HCT116 (cell line): ENCODE measurements at regions not wholly inside any gene's neighbourhood (a gene's known extent, or its start where the extent isn't known, plus 50 kb on each side); places are given as distances from the start of the nearest gene placed in this dataset.

Experiments used
- ATAC-seq: fragments of 200-7000 bp; cut with Tn5 transposase; 2 replicates; pipeline ENCODE4 v1.9.1; 2020; ENCODE audit warnings: mild to moderate bottlenecking, moderate library complexity
- BruUV-seq: library from RNA; stranded (reverse); fragments of 400-500 nt; replicated peaks from 2 replicates; lab custom pipeline; 2021; lab: Mats Ljungman, UMichigan
- CTCF ChIA-PET: fragments of 300-600 bp; sonication (Branson Sonifier 250); formaldehyde crosslinking; loops from one replicate; lab custom pipeline; 2021; ENCODE audit warnings: antibody characterized with exemption; lab: Charles Lee
- POLR2A ChIA-PET: fragments of 300-600, 350-600 bp; sonication (Branson Sonifier 250); formaldehyde crosslinking; loops from one replicate; lab custom pipeline; 2021; ENCODE audit warnings: antibody characterized with exemption; lab: Charles Lee
- RAD21 ChIA-PET, 2 experiments: fragments of 300-600 bp; sonication (Branson Sonifier 250); formaldehyde crosslinking; loops; one replicate each; lab custom pipeline; 2023; ENCODE audit warnings: low total read pairs in 2 of 2; ENCODE audit not compliant: uncharacterized antibody in 2 of 2, unreplicated experiment in 2 of 2, low non-redundant PET in 1 of 2; lab: Charles Lee
- DNase-seq: peaks from one replicate; pipeline ENCODE4 v3.0.0-alpha.2; 2010; ENCODE audit warnings: low read depth, low spot score
- H2AFZ ChIP-seq: fragments of 200-600 bp; shearing (Covaris generic), sonication (generic); 2 replicates; pipeline ENCODE4 v1.6.1; 2017; ENCODE audit warnings: low read depth, mixed run types, mixed read lengths, antibody characterized with exemption, low read length; ENCODE audit not compliant: poor library complexity, severe bottlenecking
- H3K27ac ChIP-seq: 2 replicates; pipeline ENCODE4 v1.5.1; 2012; ENCODE audit warnings: low read depth, low read length
- H3K27me3 ChIP-seq: fragments of 200-600 bp; sonication (generic); 2 replicates; pipeline ENCODE4 v1.6.1; 2016; ENCODE audit warnings: mixed run types, low read length, mixed read lengths; ENCODE audit not compliant: insufficient read depth
- H3K36me3 ChIP-seq, 2 experiments: fragments of 200-500 bp in 1 of 2; fragments of 200-600 bp in 1 of 2; sonication (Bioruptor generic) in 1 of 2; sonication (generic) in 1 of 2; 2 replicates each; pipeline versions ENCODE4 v1.5.1 to v1.6.1; 2014 to 2016; ENCODE audit warnings: low read length in 2 of 2, inconsistent platforms in 1 of 2, mixed read lengths in 1 of 2, mixed run types in 1 of 2; ENCODE audit not compliant: insufficient read depth in 2 of 2, control insufficient read depth in 1 of 2
- H3K4me1 ChIP-seq, 2 experiments: fragments of 200-600 bp in 1 of 2; sonication (generic) in 1 of 2; 2 replicates each; pipeline versions ENCODE4 v1.5.1 to v1.6.1; 2012 to 2017; ENCODE audit warnings: low read length in 2 of 2, inconsistent platforms in 1 of 2, mild to moderate bottlenecking in 1 of 2, mixed read lengths in 1 of 2, mixed run types in 1 of 2, moderate library complexity in 1 of 2; ENCODE audit not compliant: insufficient read depth in 2 of 2, control insufficient read depth in 1 of 2
- H3K4me2 ChIP-seq: fragments of 200-600 bp; sonication (generic); 2 replicates; pipeline ENCODE4 v1.6.1; 2017; ENCODE audit warnings: mixed run types, low read length, mixed read lengths
- H3K4me3 ChIP-seq, 2 experiments: fragments of 200-600 bp in 1 of 2; sonication (generic) in 1 of 2; replicated peaks in 1 of 2; 2 replicates each; pipeline ENCODE4 v1.5.1; 2011 to 2016; ENCODE audit warnings: low read length in 2 of 2, control low read depth in 1 of 2, low read depth in 1 of 2, mild to moderate bottlenecking in 1 of 2, mixed read lengths in 1 of 2, mixed run types in 1 of 2
- H3K79me2 ChIP-seq: fragments of 200-600 bp; sonication (generic); 2 replicates; pipeline ENCODE4 v1.6.1; 2017; ENCODE audit warnings: mild to moderate bottlenecking, mixed run types, low read length, moderate library complexity, mixed read lengths; ENCODE audit not compliant: insufficient read depth
- H3K9ac ChIP-seq: fragments of 200-600 bp; sonication (generic); 2 replicates; pipeline ENCODE4 v1.6.1; 2016; ENCODE audit warnings: low read length, mixed read lengths
- H3K9me2 ChIP-seq: fragments of 200-600 bp; sonication (generic), shearing (Covaris generic); 2 replicates; pipeline ENCODE4 v1.6.1; 2017; ENCODE audit warnings: mixed run types, mild to moderate bottlenecking, moderate library complexity; ENCODE audit not compliant: insufficient read depth
- H3K9me3 ChIP-seq, 2 experiments: fragments of 200-500 bp in 1 of 2; fragments of 200-600 bp in 1 of 2; sonication (Bioruptor generic) in 1 of 2; sonication (generic) in 1 of 2; 2 replicates each; pipeline ENCODE4 v1.6.1; 2014 to 2017; ENCODE audit warnings: low read length in 2 of 2, mixed read lengths in 2 of 2, inconsistent platforms in 1 of 2, low read depth in 1 of 2, mild to moderate bottlenecking in 1 of 2, mixed run types in 1 of 2, moderate library complexity in 1 of 2; ENCODE audit not compliant: control insufficient read depth in 1 of 2, insufficient read depth in 1 of 2
- H4K20me1 ChIP-seq: fragments of 200-600 bp; sonication (generic), shearing (Covaris generic); 2 replicates; pipeline ENCODE4 v1.6.1; 2017; ENCODE audit warnings: mixed run types, mild to moderate bottlenecking, moderate library complexity; ENCODE audit not compliant: insufficient read depth
- ATF3 ChIP-seq: IDR thresholded peaks from 2 replicates; pipeline ENCODE4 v1.6.1; 2012
- CBX3 ChIP-seq: IDR thresholded peaks from 2 replicates; pipeline ENCODE4 v1.6.1; 2012; ENCODE audit warnings: low read depth
- ELF1 ChIP-seq: IDR thresholded peaks from 2 replicates; pipeline ENCODE4 v1.6.1; 2012; ENCODE audit warnings: low read depth, borderline replicate concordance
- EZH2 ChIP-seq: fragments of 200-600 bp; sonication (generic); IDR thresholded peaks from 2 replicates; pipeline ENCODE4 v1.6.1; 2017; ENCODE audit warnings: antibody characterized with exemption, mixed run types
- EZH2phosphoT487 ChIP-seq: fragments of 200-600 bp; IDR thresholded peaks from 2 replicates; pipeline ENCODE4 v1.6.1; 2018; ENCODE audit warnings: antibody characterized with exemption, borderline replicate concordance
- JUND ChIP-seq: IDR thresholded peaks from 2 replicates; pipeline ENCODE4 v1.6.1; 2012
- POLR2A ChIP-seq: IDR thresholded peaks from 2 replicates; pipeline ENCODE4 v1.7.0; 2011; ENCODE audit warnings: borderline replicate concordance; ENCODE audit not compliant: insufficient read depth, insufficient read length; ENCODE audit errors: extremely low read depth
- POLR2AphosphoS5 ChIP-seq: IDR thresholded peaks from 2 replicates; pipeline ENCODE4 v1.6.1; 2011; ENCODE audit warnings: mild to moderate bottlenecking, low read depth, low read length, moderate library complexity
- RAD21 ChIP-seq: IDR thresholded peaks from 2 replicates; pipeline ENCODE4 v1.6.1; 2012; ENCODE audit warnings: low read depth, mild to moderate bottlenecking
- SIN3A ChIP-seq: IDR thresholded peaks from 2 replicates; pipeline ENCODE4 v1.6.1; 2012; ENCODE audit warnings: low read depth
- SP1 ChIP-seq: IDR thresholded peaks from 2 replicates; pipeline ENCODE4 v1.6.1; 2012; ENCODE audit warnings: low read depth
- SRF ChIP-seq: IDR thresholded peaks from 2 replicates; pipeline ENCODE4 v1.6.1; 2012; ENCODE audit warnings: low read depth
- TCF7L2 ChIP-seq: IDR thresholded peaks from 2 replicates; pipeline ENCODE4 v1.7.0; 2011; ENCODE audit warnings: borderline replicate concordance, inconsistent platforms; ENCODE audit not compliant: insufficient read depth, insufficient read length; ENCODE audit errors: extremely low read depth
- YY1 ChIP-seq: IDR thresholded peaks from 2 replicates; pipeline ENCODE4 v1.6.1; 2011; ENCODE audit warnings: low read length, low read depth, moderate library complexity, mild to moderate bottlenecking; ENCODE audit not compliant: insufficient replicate concordance; ENCODE audit errors: extremely low read depth
- ZFX ChIP-seq: fragments of 450-650 bp; IDR thresholded peaks from 2 replicates; pipeline ENCODE4 v1.6.1; 2017
- intact Hi-C: fragments of 100-400 bp; cut with micrococcal nuclease; formaldehyde crosslinking; loops from 2 replicates; pipeline ENCODE4 v1.10.0; 2022

- Histone ChIP-seq H3K27me3 (no peaks in the 10 kb centered on the region), H3K4me1 (no peaks in the 10 kb centered on the region), H3K79me2 (no peaks in the 10 kb centered on the region), H3K4me3 (no peak overlapping the region), H3K9me2 (no peaks in the 10 kb centered on the region), H3K36me3 (no peaks in the 10 kb centered on the region), H3K9ac (no peak overlapping the region), H3K27ac (no peak overlapping the region), H3K9me3 (peaks cover 6 to 10% of the 10 kb centered on the region in 2 experiments; a peak in 2 of 4 replicates), H2AFZ (no peak overlapping the region), H3K4me2 (no peak overlapping the region), H4K20me1 (no peaks in the 10 kb centered on the region)
- no TSS peak for BruUV-seq
- no peak for ATAC-seq
- CTCF ChIA-PET = no interaction called here
- no peak for TF ChIP-seq ELF1
- TF ChIP-seq SRF = no peak
- TF ChIP-seq YY1 = no peak
- no peak for TF ChIP-seq POLR2A
- TF ChIP-seq EZH2 = no peak
- TF ChIP-seq TCF7L2 = no peak
- no peak for TF ChIP-seq POLR2AphosphoS5
- no peak for DNase-seq
- POLR2A ChIA-PET = no interaction called here
- intact Hi-C loops = no loop called here
- RAD21 ChIA-PET = no interaction called here
These were observed 686.5 kb upstream of the AUTS2 start for GRCh38 chr7:68911754-68912153.

GRCh38 chr7:68914006-68914405 lies 684.3 kb upstream of the AUTS2 start:
- BruUV-seq = no TSS peak
- RAD21 ChIA-PET = no interaction called here
- TF ChIP-seq ZFX = no peak
- TF ChIP-seq SIN3A = no peak
- no peak for TF ChIP-seq SP1
- no peak for TF ChIP-seq JUND
- TF ChIP-seq ATF3 = no peak
- TF ChIP-seq SRF = no peak
- TF ChIP-seq EZH2phosphoT487 = no peak
- no peak for TF ChIP-seq POLR2AphosphoS5
- no peak for TF ChIP-seq RAD21
- no peak for TF ChIP-seq CBX3
- ATAC-seq = no peak
- H2AFZ ChIP-seq = no peak overlapping the region
- POLR2A ChIA-PET = no interaction called here
- H3K4me1 ChIP-seq = no peaks in the 10 kb centered on the region
- intact Hi-C loops = no loop called here
- no peaks in the 10 kb centered on the region for H3K36me3 ChIP-seq
- H3K4me2 ChIP-seq = no peak overlapping the region
- no peak overlapping the region for H3K9ac ChIP-seq
- H3K27me3 ChIP-seq = no peaks in the 10 kb centered on the region
- H3K4me3 ChIP-seq = no peak overlapping the region
- H3K79me2 ChIP-seq = no peaks in the 10 kb centered on the region
- H3K9me3 ChIP-seq = peaks cover 6 to 10% of the 10 kb centered on the region in 2 experiments; a peak in 2 of 4 replicates
- CTCF ChIA-PET = no interaction called here
- no peak overlapping the region for H3K27ac ChIP-seq
- no peaks in the 10 kb centered on the region for H3K9me2 ChIP-seq
- DNase-seq = no peak
- H4K20me1 ChIP-seq = no peaks in the 10 kb centered on the region
